ENCODE measurements at regions not wholly inside any gene's neighbourhood (a gene's known extent, or its start where the extent isn't known, plus 50 kb on each side); places are given as distances from the start of the nearest gene placed in this dataset.
"Not testable (repeated sequence)": the region's sequence is repeated elsewhere in the genome, so short reads cannot be mapped to it uniquely, and the experiment has no call there.

- no peak for DNase-seq
These were observed 68.2 kb downstream of the ATP23 start for GRCh38 chr12:58009405-58010195.

- DNase-seq, result no peak
These were observed 70.3 kb downstream of the ATP23 start for GRCh38 chr12:58011676-58012075.

- DNase-seq, result not testable (repeated sequence)
These were observed 81.1 kb downstream of the ATP23 start for GRCh38 chr12:58022379-58023020.

GRCh38 chr12:58025431-58025830 lies 84.1 kb downstream of the ATP23 start:
- DNase-seq, result no peak

- no peak for DNase-seq
These were observed 85.1 kb downstream of the ATP23 start for GRCh38 chr12:58026426-58026825.

GRCh38 chr12:58026897-58027891 lies 85.8 kb downstream of the ATP23 start:
- no peak for DNase-seq

GRCh38 chr12:58028294-58028693 lies 86.9 kb downstream of the ATP23 start:
- no peak for DNase-seq

- DNase-seq, result no peak
These were observed 87.9 kb downstream of the ATP23 start for GRCh38 chr12:58029260-58029659.

GRCh38 chr12:58030566-58031279 lies 89.4 kb downstream of the ATP23 start:
- no peak for DNase-seq

GRCh38 chr12:58032156-58032555 lies 90.8 kb downstream of the ATP23 start:
- no peak for DNase-seq

- DNase-seq, result no peak
These were observed 92.5 kb downstream of the ATP23 start for GRCh38 chr12:58033831-58034230.

- DNase-seq, result no peak
These were observed 92.9 kb downstream of the ATP23 start for GRCh38 chr12:58034311-58034710.

GRCh38 chr12:58034712-58035111 lies 93.3 kb downstream of the ATP23 start:
- no peak for DNase-seq

- DNase-seq, result no peak
These were observed 100.1 kb downstream of the ATP23 start for GRCh38 chr12:58041441-58041840.

- DNase-seq, result no peak
These were observed 103.6 kb downstream of the ATP23 start for GRCh38 chr12:58044966-58045365.

GRCh38 chr12:58046271-58046670 lies 104.9 kb downstream of the ATP23 start:
- DNase-seq, result no peak

- no peak for DNase-seq
These were observed 110.0 kb downstream of the ATP23 start for GRCh38 chr12:58051378-58051777.

GRCh38 chr12:58064666-58065065 lies 123.3 kb downstream of the ATP23 start:
- DNase-seq, result no peak

- DNase-seq, result no peak
These were observed 124.9 kb downstream of the ATP23 start for GRCh38 chr12:58066296-58066695.

- no peak for DNase-seq
These were observed 126.4 kb downstream of the ATP23 start for GRCh38 chr12:58067610-58068387.

GRCh38 chr12:58068706-58069105 lies 127.3 kb downstream of the ATP23 start:
- no peak for DNase-seq

Measured in femur (tissue), 1 donor.